ENCODE measurements at regions not wholly inside any gene's neighbourhood (a gene's known extent, or its start where the extent isn't known, plus 50 kb on each side); places are given as distances from the start of the nearest gene placed in this dataset.

DNA sequence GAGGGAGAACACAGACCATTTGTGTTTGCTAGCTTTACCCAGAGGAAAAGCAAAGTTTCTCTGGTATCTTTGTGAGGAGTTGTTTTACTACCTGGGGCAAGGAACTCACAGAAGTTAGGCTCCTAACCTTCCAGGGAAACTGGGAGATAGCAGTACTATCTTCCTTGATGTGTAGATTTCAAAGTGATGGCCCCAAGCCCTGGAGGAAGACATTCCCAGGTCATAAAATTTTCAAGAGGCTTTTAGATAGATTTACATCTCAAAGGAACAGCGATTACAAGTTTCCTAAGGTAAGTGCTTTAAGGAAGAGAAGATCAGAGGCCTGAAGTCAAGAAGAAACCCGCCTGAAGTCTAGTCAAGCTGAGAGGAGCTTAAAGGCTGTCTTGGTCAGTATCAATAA, 1187.8 kb upstream of the TMEFF2 start:
- TF ChIP-seq ZNF274 (IDR thresholded peaks at IDR 0.05; ENCODE audit: low read length) (no peak), ZNF274 (tag by site-specific recombination; IDR thresholded peaks at IDR 0.05; ENCODE audit: borderline replicate concordance) (no peak), MEIS1 (CRISPR knock-in tag; IDR thresholded peaks at IDR 0.05; ENCODE audit: borderline replicate concordance) (no peak), ZNF148 (tag by site-specific recombination; IDR thresholded peaks at IDR 0.05; ENCODE audit: borderline replicate concordance) (no peak), ZNF677 (tag by site-specific recombination; IDR thresholded peaks at IDR 0.05) (no peak)
